PC-3 (cell line): ENCODE measurements at regions not wholly inside any gene's neighbourhood (a gene's known extent, or its start where the extent isn't known, plus 50 kb on each side); places are given as distances from the start of the nearest gene placed in this dataset.
"Not testable (repeated sequence)": the region's sequence is repeated elsewhere in the genome, so short reads cannot be mapped to it uniquely, and the experiment has no call there.

Source experiments
- ATAC-seq: fragments of 200-7000 bp; cut with Tn5 transposase; 2 replicates; pipeline ENCODE4 v1.9.1; 2020; ENCODE audit warnings: mild to moderate bottlenecking, moderate library complexity
- BruUV-seq: library from RNA; stranded (reverse); fragments of 400-500 nt; replicated peaks from 2 replicates; lab custom pipeline; 2021; lab: Mats Ljungman, UMichigan
- CTCF ChIA-PET: fragments of 300-600 bp; sonication (Branson Sonifier 250); formaldehyde crosslinking; loops from one replicate; lab custom pipeline; 2022; ENCODE audit warnings: antibody characterized with exemption; lab: Charles Lee
- POLR2A ChIA-PET: fragments of 300-600 bp; sonication (Branson Sonifier 250); formaldehyde crosslinking; loops from one replicate; lab custom pipeline; 2022; ENCODE audit warnings: antibody characterized with exemption; ENCODE audit not compliant: unreplicated experiment; lab: Charles Lee
- DNase-seq: peaks from one replicate; pipeline ENCODE4 v3.0.0-alpha.2; 2015
- H2AFZ ChIP-seq: fragments of 300-600 bp; sonication (generic); 2 replicates; pipeline ENCODE4 v1.6.0; 2016; ENCODE audit warnings: antibody characterized with exemption, low read length
- H3F3A ChIP-seq: fragments of 300-600 bp; sonication (generic); one replicate; pipeline ENCODE4 v1.6.0; 2017; ENCODE audit warnings: antibody characterized with exemption, low read length, control low read depth, mild to moderate bottlenecking; ENCODE audit not compliant: unreplicated experiment
- H3K27ac ChIP-seq: fragments of 300-600 bp; sonication (generic); 2 replicates; pipeline ENCODE4 v1.5.1; 2016; ENCODE audit warnings: mild to moderate bottlenecking, low read length
- H3K27me3 ChIP-seq: fragments of 300-600 bp; sonication (generic); 2 replicates; pipeline ENCODE4 v1.6.1; 2016; ENCODE audit warnings: low read length, mixed read lengths
- H3K36me3 ChIP-seq: fragments of 300-600 bp; sonication (generic); 2 replicates; pipeline ENCODE4 v1.6.1; 2016; ENCODE audit warnings: low read depth, mixed run types, low read length, mixed read lengths
- H3K4me1 ChIP-seq: fragments of 300-600 bp; sonication (generic); 2 replicates; pipeline ENCODE4 v1.5.1; 2016; ENCODE audit warnings: low read length; ENCODE audit not compliant: insufficient read depth
- H3K4me2 ChIP-seq: fragments of 300-600 bp; sonication (generic); 2 replicates; pipeline ENCODE4 v1.6.0; 2016; ENCODE audit warnings: low read length
- H3K4me3 ChIP-seq: fragments of 300-600 bp; sonication (generic); 2 replicates; pipeline ENCODE4 v1.5.1; 2016; ENCODE audit warnings: mild to moderate bottlenecking, low read length, mixed read lengths
- H3K79me2 ChIP-seq: fragments of 300-600 bp; sonication (generic); 2 replicates; pipeline ENCODE4 v1.6.1; 2017; ENCODE audit warnings: low read length, mixed read lengths
- H3K9ac ChIP-seq: fragments of 300-600 bp; sonication (generic); 2 replicates; pipeline ENCODE4 v1.6.0; 2016; ENCODE audit warnings: mild to moderate bottlenecking, low read length
- H3K9me2 ChIP-seq: fragments of 300-600 bp; sonication (generic); replicated peaks from 2 replicates; pipeline ENCODE4 v1.6.1; 2016; ENCODE audit warnings: mixed run types, low read length, mixed read lengths
- H3K9me3 ChIP-seq: fragments of 300-600 bp; sonication (generic); 2 replicates; pipeline ENCODE4 v1.6.1; 2016; ENCODE audit warnings: low read length, mixed read lengths
- H4K20me1 ChIP-seq: fragments of 300-600 bp; sonication (generic); 2 replicates; pipeline ENCODE4 v1.6.1; 2016; ENCODE audit warnings: low read length, mixed read lengths
- CTCF ChIP-seq: fragments of 300-600 bp; sonication (generic); conservative IDR thresholded peaks from 2 replicates; pipeline ENCODE4 v1.5.1; 2017; ENCODE audit warnings: antibody characterized with exemption, low read depth, mild to moderate bottlenecking, low read length
- EZH2 ChIP-seq: fragments of 300-600 bp; sonication (generic); IDR thresholded peaks from one replicate; pipeline ENCODE4 v1.6.1; 2017; ENCODE audit warnings: antibody characterized with exemption, mild to moderate bottlenecking, low read length; ENCODE audit not compliant: unreplicated experiment
- EZH2phosphoT487 ChIP-seq: fragments of 300-600 bp; sonication (generic); IDR thresholded peaks from 2 replicates; pipeline ENCODE4 v1.6.1; 2018; ENCODE audit warnings: mild to moderate bottlenecking, antibody characterized with exemption, low read length, borderline replicate concordance
- intact Hi-C: fragments of 100-400 bp; cut with micrococcal nuclease; formaldehyde crosslinking; loops from 2 replicates; pipeline ENCODE4 v1.9.0; 2023

- ChIA-PET POLR2A (no interaction called here), CTCF (no interaction called here)
- H2AFZ ChIP-seq, result no peak overlapping the region
- H3K4me2 ChIP-seq, result no peak overlapping the region
- H3K36me3 ChIP-seq, result no peaks in the 10 kb centered on the region
- H3K79me2 ChIP-seq, result no peaks in the 10 kb centered on the region
- H3F3A ChIP-seq, result no peaks in the 10 kb centered on the region
- intact Hi-C loops, result no loop called here
- no peaks in the 10 kb centered on the region for H3K9me3 ChIP-seq
- no peaks in the 10 kb centered on the region for H3K27me3 ChIP-seq
- H3K4me3 ChIP-seq, result no peak overlapping the region
- no peak overlapping the region for H3K9ac ChIP-seq
- ATAC-seq (no peak), DNase-seq (no peak)
- TF ChIP-seq EZH2phosphoT487 (no peak), EZH2 (no peak), CTCF (no peak)
- H4K20me1 ChIP-seq, result no peaks in the 10 kb centered on the region
- H3K27ac ChIP-seq, result no peak overlapping the region
- no peaks in the 10 kb centered on the region for H3K4me1 ChIP-seq
- no peaks in the 10 kb centered on the region for H3K9me2 ChIP-seq
- no TSS peak for BruUV-seq
These were observed 118.2 kb upstream of the HTR2C start for GRCh38 chrX:114465689-114466088.

- POLR2A ChIA-PET, result not testable (repeated sequence)
These were observed 111.9 kb upstream of the HTR2C start for GRCh38 chrX:114472008-114472407.

GRCh38 chrX:114472788-114473187, 111.1 kb upstream of the HTR2C start:
- intact Hi-C loops, result no loop called here
- BruUV-seq, result no TSS peak
- ATAC-seq, result no peak

More at GRCh38 chrX:114472008-114472407, 111.9 kb upstream of the HTR2C start:
- H3K27me3 ChIP-seq, H3K36me3 ChIP-seq, H3K4me2 ChIP-seq, BruUV-seq, H3K79me2 ChIP-seq, H3K9me3 ChIP-seq, H3F3A ChIP-seq, ATAC-seq, H2AFZ ChIP-seq, CTCF ChIA-PET, H3K4me1 ChIP-seq, H3K9me2 ChIP-seq, intact Hi-C loops, H3K9ac ChIP-seq, H3K27ac ChIP-seq, H4K20me1 ChIP-seq, H3K4me3 ChIP-seq, DNase-seq: not testable (repeated sequence)

More at GRCh38 chrX:114472788-114473187, 111.1 kb upstream of the HTR2C start:
- H3K36me3 ChIP-seq, result no peaks in the 10 kb centered on the region
- no peak for TF ChIP-seq EZH2
- TF ChIP-seq CTCF, result no peak
- TF ChIP-seq EZH2phosphoT487, result no peak
- H3K9me3 ChIP-seq, result no peaks in the 10 kb centered on the region
- no peak overlapping the region for H2AFZ ChIP-seq
- no peaks in the 10 kb centered on the region for H3K79me2 ChIP-seq
- ChIA-PET CTCF (no interaction called here), POLR2A (no interaction called here)
- H3K27ac ChIP-seq, result no peak overlapping the region
- H3K4me3 ChIP-seq, result no peak overlapping the region
- H3K27me3 ChIP-seq, result no peaks in the 10 kb centered on the region
- no peak for DNase-seq
- no peaks in the 10 kb centered on the region for H3K4me1 ChIP-seq
- no peak overlapping the region for H3K9ac ChIP-seq
- H3F3A ChIP-seq, result no peaks in the 10 kb centered on the region
- H3K4me2 ChIP-seq, result no peak overlapping the region
- H3K9me2 ChIP-seq, result no peaks in the 10 kb centered on the region
- no peaks in the 10 kb centered on the region for H4K20me1 ChIP-seq
